Effector memory CD8-positive, alpha-beta T cell (primary cell): ENCODE measurements at regions not wholly inside any gene's neighbourhood (a gene's known extent, or its start where the extent isn't known, plus 50 kb on each side); places are given as distances from the start of the nearest gene placed in this dataset.
"Not testable (repeated sequence)": the region's sequence is repeated elsewhere in the genome, so short reads cannot be mapped to it uniquely, and the experiment has no call there.

Experiments
- ATAC-seq: fragments of 150-1000 bp; cut with Tn5 transposase; replicated peaks from 2 replicates; pipeline ENCODE4 v1.10.0; 2021; ENCODE audit warnings: mild to moderate bottlenecking, moderate library complexity
- DNase-seq, 3 experiments: peaks; one replicate each; pipeline ENCODE4 v3.0.0; 2021
- H3K27ac Mint-ChIP-seq, 2 donors: one replicate each; pipeline ENCODE4 v1.8.0; 2022; ENCODE audit warnings: mild to moderate bottlenecking in 2 of 2, mixed read lengths in 2 of 2, moderate library complexity in 2 of 2
- H3K27me3 Mint-ChIP-seq, 2 donors: one replicate each; pipeline ENCODE4 v1.8.0; 2022; ENCODE audit warnings: mixed read lengths in 2 of 2
- H3K36me3 Mint-ChIP-seq: one replicate; pipeline ENCODE4 v1.8.0; 2022; ENCODE audit warnings: mild to moderate bottlenecking, moderate library complexity, mixed read lengths; ENCODE audit not compliant: insufficient read depth
- H3K4me1 Mint-ChIP-seq, 2 donors: one replicate each; pipeline ENCODE4 v1.8.0; 2022; ENCODE audit warnings: low read depth in 2 of 2, mixed read lengths in 2 of 2
- H3K4me3 Mint-ChIP-seq, 2 donors: one replicate each; pipeline ENCODE4 v1.8.0; 2022; ENCODE audit warnings: mild to moderate bottlenecking in 2 of 2, mixed read lengths in 2 of 2, moderate library complexity in 2 of 2
- H3K9me3 Mint-ChIP-seq, 2 donors: one replicate each; pipeline ENCODE4 v1.8.0; 2022; ENCODE audit warnings: mixed read lengths in 2 of 2

GRCh38 chr14:85060121-85060520 lies 469.8 kb upstream of the FLRT2 start:
- ATAC-seq (no peak), DNase-seq (no peak)
- H3K9me3 Mint-ChIP-seq: peaks cover 5 to 10% of the 10 kb centered on the region in 2 donors
- H3K27me3 Mint-ChIP-seq: no peaks in the 10 kb centered on the region
- no peak overlapping the region for H3K27ac Mint-ChIP-seq
- no peaks in the 10 kb centered on the region for H3K4me1 Mint-ChIP-seq
- H3K4me3 Mint-ChIP-seq: no peak overlapping the region
- no peaks in the 10 kb centered on the region for H3K36me3 Mint-ChIP-seq

- Mint-ChIP-seq H3K4me1 (no peaks in the 10 kb centered on the region), H3K9me3 (peaks cover 0 to 5% of the 10 kb centered on the region in 2 donors), H3K27ac (no peak overlapping the region), H3K4me3 (no peak overlapping the region), H3K27me3 (no peaks in the 10 kb centered on the region), H3K36me3 (no peaks in the 10 kb centered on the region)
- DNase-seq (no peak), ATAC-seq (no peak)
Measured at GRCh38 chr14:85061256-85061655, 468.7 kb upstream of the FLRT2 start.

GRCh38 chr14:85063747-85064146 lies 466.2 kb upstream of the FLRT2 start:
- H3K27ac Mint-ChIP-seq: no peak overlapping the region
- ATAC-seq (no peak), DNase-seq (no peak)
- H3K27me3 Mint-ChIP-seq: no peaks in the 10 kb centered on the region
- H3K36me3 Mint-ChIP-seq: no peaks in the 10 kb centered on the region
- H3K4me1 Mint-ChIP-seq: no peaks in the 10 kb centered on the region
- H3K4me3 Mint-ChIP-seq: no peak overlapping the region
- peaks cover 0 to 5% of the 10 kb centered on the region in 2 donors for H3K9me3 Mint-ChIP-seq

GRCh38 chr14:85071447-85071846 lies 458.5 kb upstream of the FLRT2 start:
- H3K4me1 Mint-ChIP-seq: no peaks in the 10 kb centered on the region
- H3K27ac Mint-ChIP-seq: no peak overlapping the region
- H3K9me3 Mint-ChIP-seq: peaks cover 0 to 7% of the 10 kb centered on the region in 2 donors
- no peaks in the 10 kb centered on the region for H3K36me3 Mint-ChIP-seq
- no peaks in the 10 kb centered on the region for H3K27me3 Mint-ChIP-seq
- no peak for DNase-seq
- no peak overlapping the region for H3K4me3 Mint-ChIP-seq
- no peak for ATAC-seq

- Mint-ChIP-seq H3K27me3 (no peaks in the 10 kb centered on the region), H3K36me3 (no peaks in the 10 kb centered on the region), H3K27ac (no peak overlapping the region), H3K9me3 (peaks cover 3 to 7% of the 10 kb centered on the region in 2 donors), H3K4me3 (no peak overlapping the region), H3K4me1 (no peaks in the 10 kb centered on the region)
- DNase-seq: no peak
- no peak for ATAC-seq
Measured at GRCh38 chr14:85074955-85075354, 455.0 kb upstream of the FLRT2 start.

GRCh38 chr14:85075694-85076476 lies 454.1 kb upstream of the FLRT2 start:
- DNase-seq: no peak
- H3K4me1 Mint-ChIP-seq: no peaks in the 10 kb centered on the region
- H3K27me3 Mint-ChIP-seq: no peaks in the 10 kb centered on the region
- no peaks in the 10 kb centered on the region for H3K36me3 Mint-ChIP-seq
- no peak for ATAC-seq
- no peak overlapping the region for H3K27ac Mint-ChIP-seq
- no peak overlapping the region for H3K4me3 Mint-ChIP-seq
- peaks cover 2 to 5% of the 10 kb centered on the region in 2 donors for H3K9me3 Mint-ChIP-seq

GRCh38 chr14:85077716-85078115 lies 452.2 kb upstream of the FLRT2 start:
- ATAC-seq, H3K27ac Mint-ChIP-seq, H3K27me3 Mint-ChIP-seq, H3K36me3 Mint-ChIP-seq, H3K4me3 Mint-ChIP-seq, DNase-seq, H3K4me1 Mint-ChIP-seq: not testable (repeated sequence)
- H3K9me3 Mint-ChIP-seq: peaks cover 3 to 11% of the 10 kb centered on the region in 2 donors

GRCh38 chr14:85079842-85080730 lies 449.9 kb upstream of the FLRT2 start:
- Mint-ChIP-seq H3K27ac (no peak overlapping the region), H3K4me3 (no peak overlapping the region), H3K27me3 (no peaks in the 10 kb centered on the region), H3K4me1 (no peaks in the 10 kb centered on the region), H3K9me3 (peaks cover 6 to 12% of the 10 kb centered on the region in 2 donors), H3K36me3 (no peaks in the 10 kb centered on the region)
- no peak for DNase-seq
- ATAC-seq: no peak

- no peak for ATAC-seq
- Mint-ChIP-seq H3K9me3 (peaks cover 6 to 9% of the 10 kb centered on the region in 2 donors), H3K27ac (no peak overlapping the region), H3K27me3 (no peaks in the 10 kb centered on the region), H3K36me3 (no peaks in the 10 kb centered on the region), H3K4me1 (no peaks in the 10 kb centered on the region), H3K4me3 (no peak overlapping the region)
- DNase-seq: no peak
Measured at GRCh38 chr14:85084344-85084743, 445.6 kb upstream of the FLRT2 start.

- H3K4me3 Mint-ChIP-seq: no peak overlapping the region
- H3K27me3 Mint-ChIP-seq: no peaks in the 10 kb centered on the region
- DNase-seq (no peak), ATAC-seq (no peak)
- H3K36me3 Mint-ChIP-seq: no peaks in the 10 kb centered on the region
- peaks cover 10 to 12% of the 10 kb centered on the region in 2 donors for H3K9me3 Mint-ChIP-seq
- H3K4me1 Mint-ChIP-seq: no peaks in the 10 kb centered on the region
- H3K27ac Mint-ChIP-seq: no peak overlapping the region
Measured at GRCh38 chr14:85085981-85086380, 444.0 kb upstream of the FLRT2 start.

GRCh38 chr14:85087201-85087600 lies 442.7 kb upstream of the FLRT2 start:
- H3K27me3 Mint-ChIP-seq: no peaks in the 10 kb centered on the region
- H3K9me3 Mint-ChIP-seq: peaks cover 5 to 12% of the 10 kb centered on the region in 2 donors
- ATAC-seq (no peak), DNase-seq (no peak)
- no peak overlapping the region for H3K27ac Mint-ChIP-seq
- H3K36me3 Mint-ChIP-seq: no peaks in the 10 kb centered on the region
- no peak overlapping the region for H3K4me3 Mint-ChIP-seq
- H3K4me1 Mint-ChIP-seq: no peaks in the 10 kb centered on the region

GRCh38 chr14:85088192-85088591 lies 441.8 kb upstream of the FLRT2 start:
- H3K36me3 Mint-ChIP-seq: no peaks in the 10 kb centered on the region
- DNase-seq: no peak
- peaks cover 2 to 6% of the 10 kb centered on the region in 2 donors for H3K9me3 Mint-ChIP-seq
- no peaks in the 10 kb centered on the region for H3K4me1 Mint-ChIP-seq
- no peaks in the 10 kb centered on the region for H3K27me3 Mint-ChIP-seq
- no peak for ATAC-seq
- no peak overlapping the region for H3K27ac Mint-ChIP-seq
- H3K4me3 Mint-ChIP-seq: no peak overlapping the region

- H3K9me3 Mint-ChIP-seq: peaks cover 3 to 6% of the 10 kb centered on the region in 2 donors
- no peaks in the 10 kb centered on the region for H3K27me3 Mint-ChIP-seq
- ATAC-seq: no peak
- H3K4me3 Mint-ChIP-seq: no peak overlapping the region
- H3K27ac Mint-ChIP-seq: no peak overlapping the region
- DNase-seq: no peak
- no peaks in the 10 kb centered on the region for H3K36me3 Mint-ChIP-seq
- no peaks in the 10 kb centered on the region for H3K4me1 Mint-ChIP-seq
Measured at GRCh38 chr14:85090681-85091080, 439.3 kb upstream of the FLRT2 start.
